ENCODE measurements at regions not wholly inside any gene's neighbourhood (a gene's known extent, or its start where the extent isn't known, plus 50 kb on each side); places are given as distances from the start of the nearest gene placed in this dataset.

DNA sequence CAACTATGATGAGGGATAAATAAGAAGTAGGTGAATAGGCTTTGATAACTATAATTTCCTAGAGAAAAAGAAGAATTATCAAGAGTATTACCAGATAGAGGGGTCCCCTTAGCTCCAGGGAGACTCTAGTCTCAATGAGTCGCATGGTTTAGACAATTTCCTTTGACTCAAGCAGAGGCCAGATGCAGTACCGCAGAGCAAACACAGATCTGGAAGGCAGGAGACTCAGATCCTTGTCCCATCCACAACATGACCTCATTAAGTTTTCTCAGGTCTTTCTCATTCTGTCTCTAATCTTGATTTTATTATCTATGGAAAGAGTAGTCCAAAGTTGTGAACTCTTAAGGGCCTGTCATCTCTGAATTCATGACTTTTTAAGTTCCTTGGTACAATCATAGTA, 987.9 kb downstream of the NTRK3 start:
- Histone ChIP-seq H4K20me1 (replicated peaks; ENCODE audit: insufficient read depth) (no peaks in the 10 kb centered on the region), H3K27ac (ENCODE audit: low read depth) (no peak overlapping the region), H3K27me3 (ENCODE audit: insufficient read depth) (no peaks in the 10 kb centered on the region), H2AFZ (no peak overlapping the region), H3K4me2 (no peak overlapping the region), H3K4me1 (ENCODE audit: insufficient read depth) (peaks cover 16% of the 10 kb centered on the region; the same call in 1 of the 2 replicates), H3K36me3 (ENCODE audit: insufficient read depth) (no peaks in the 10 kb centered on the region), H3F3A (replicated peaks; ENCODE audit: low read depth) (no peaks in the 10 kb centered on the region), H3K4me3 (no peak overlapping the region), H3K79me2 (replicated peaks; ENCODE audit: insufficient read depth) (no peaks in the 10 kb centered on the region), H3K9me2 (ENCODE audit: insufficient read depth) (0 out of 2 replicates have a peak, but pooled peaks cover 4% of the 10 kb centered on the region)
- H3K4me1 Mint-ChIP-seq: peaks cover 19% of the 10 kb centered on the region
- H3K36me3 Mint-ChIP-seq (ENCODE audit: low read depth): peaks cover 9% of the 10 kb centered on the region; the same call in 2 of the 3 replicates
- H3K27me3 Mint-ChIP-seq (ENCODE audit: insufficient read depth, low read depth, poor library complexity): peaks cover 1% of the 10 kb centered on the region
- no peak for ATAC-seq
- TF ChIP-seq, protein P1, sequence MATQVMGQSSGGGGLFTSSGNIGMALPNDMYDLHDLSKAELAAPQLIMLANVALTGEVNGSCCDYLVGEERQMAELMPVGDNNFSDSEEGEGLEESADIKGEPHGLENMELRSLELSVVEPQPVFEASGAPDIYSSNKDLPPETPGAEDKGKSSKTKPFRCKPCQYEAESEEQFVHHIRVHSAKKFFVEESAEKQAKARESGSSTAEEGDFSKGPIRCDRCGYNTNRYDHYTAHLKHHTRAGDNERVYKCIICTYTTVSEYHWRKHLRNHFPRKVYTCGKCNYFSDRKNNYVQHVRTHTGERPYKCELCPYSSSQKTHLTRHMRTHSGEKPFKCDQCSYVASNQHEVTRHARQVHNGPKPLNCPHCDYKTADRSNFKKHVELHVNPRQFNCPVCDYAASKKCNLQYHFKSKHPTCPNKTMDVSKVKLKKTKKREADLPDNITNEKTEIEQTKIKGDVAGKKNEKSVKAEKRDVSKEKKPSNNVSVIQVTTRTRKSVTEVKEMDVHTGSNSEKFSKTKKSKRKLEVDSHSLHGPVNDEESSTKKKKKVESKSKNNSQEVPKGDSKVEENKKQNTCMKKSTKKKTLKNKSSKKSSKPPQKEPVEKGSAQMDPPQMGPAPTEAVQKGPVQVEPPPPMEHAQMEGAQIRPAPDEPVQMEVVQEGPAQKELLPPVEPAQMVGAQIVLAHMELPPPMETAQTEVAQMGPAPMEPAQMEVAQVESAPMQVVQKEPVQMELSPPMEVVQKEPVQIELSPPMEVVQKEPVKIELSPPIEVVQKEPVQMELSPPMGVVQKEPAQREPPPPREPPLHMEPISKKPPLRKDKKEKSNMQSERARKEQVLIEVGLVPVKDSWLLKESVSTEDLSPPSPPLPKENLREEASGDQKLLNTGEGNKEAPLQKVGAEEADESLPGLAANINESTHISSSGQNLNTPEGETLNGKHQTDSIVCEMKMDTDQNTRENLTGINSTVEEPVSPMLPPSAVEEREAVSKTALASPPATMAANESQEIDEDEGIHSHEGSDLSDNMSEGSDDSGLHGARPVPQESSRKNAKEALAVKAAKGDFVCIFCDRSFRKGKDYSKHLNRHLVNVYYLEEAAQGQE (IDR thresholded peaks at IDR 0.05; ENCODE audit: unreplicated experiment): no peak
- TF ChIP-seq JUNB (IDR thresholded peaks at IDR 0.05; ENCODE audit: unreplicated experiment) (no peak), ZNF114 (CRISPR knock-in tag; IDR thresholded peaks at IDR 0.05) (no peak), NANOG (IDR thresholded peaks at IDR 0.05; ENCODE audit: borderline replicate concordance) (no peak), CREB1 (CRISPR knock-in tag; IDR thresholded peaks at IDR 0.05; ENCODE audit: low read depth) (no peak), POLR2AphosphoS5 (IDR thresholded peaks at IDR 0.05; ENCODE audit: low read depth) (no peak), EZH2 (IDR thresholded peaks at IDR 0.05; ENCODE audit: low read depth, unreplicated experiment) (no peak), EZH2phosphoT487 (IDR thresholded peaks at IDR 0.05; ENCODE audit: unreplicated experiment) (no peak), STAT1 (IDR thresholded peaks at IDR 0.05; ENCODE audit: unreplicated experiment) (no peak)
- TF ChIP-seq, protein P2, sequence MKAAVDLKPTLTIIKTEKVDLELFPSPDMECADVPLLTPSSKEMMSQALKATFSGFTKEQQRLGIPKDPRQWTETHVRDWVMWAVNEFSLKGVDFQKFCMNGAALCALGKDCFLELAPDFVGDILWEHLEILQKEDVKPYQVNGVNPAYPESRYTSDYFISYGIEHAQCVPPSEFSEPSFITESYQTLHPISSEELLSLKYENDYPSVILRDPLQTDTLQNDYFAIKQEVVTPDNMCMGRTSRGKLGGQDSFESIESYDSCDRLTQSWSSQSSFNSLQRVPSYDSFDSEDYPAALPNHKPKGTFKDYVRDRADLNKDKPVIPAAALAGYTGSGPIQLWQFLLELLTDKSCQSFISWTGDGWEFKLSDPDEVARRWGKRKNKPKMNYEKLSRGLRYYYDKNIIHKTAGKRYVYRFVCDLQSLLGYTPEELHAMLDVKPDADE (IDR thresholded peaks at IDR 0.05): no peak
- TF ChIP-seq, protein P3, sequence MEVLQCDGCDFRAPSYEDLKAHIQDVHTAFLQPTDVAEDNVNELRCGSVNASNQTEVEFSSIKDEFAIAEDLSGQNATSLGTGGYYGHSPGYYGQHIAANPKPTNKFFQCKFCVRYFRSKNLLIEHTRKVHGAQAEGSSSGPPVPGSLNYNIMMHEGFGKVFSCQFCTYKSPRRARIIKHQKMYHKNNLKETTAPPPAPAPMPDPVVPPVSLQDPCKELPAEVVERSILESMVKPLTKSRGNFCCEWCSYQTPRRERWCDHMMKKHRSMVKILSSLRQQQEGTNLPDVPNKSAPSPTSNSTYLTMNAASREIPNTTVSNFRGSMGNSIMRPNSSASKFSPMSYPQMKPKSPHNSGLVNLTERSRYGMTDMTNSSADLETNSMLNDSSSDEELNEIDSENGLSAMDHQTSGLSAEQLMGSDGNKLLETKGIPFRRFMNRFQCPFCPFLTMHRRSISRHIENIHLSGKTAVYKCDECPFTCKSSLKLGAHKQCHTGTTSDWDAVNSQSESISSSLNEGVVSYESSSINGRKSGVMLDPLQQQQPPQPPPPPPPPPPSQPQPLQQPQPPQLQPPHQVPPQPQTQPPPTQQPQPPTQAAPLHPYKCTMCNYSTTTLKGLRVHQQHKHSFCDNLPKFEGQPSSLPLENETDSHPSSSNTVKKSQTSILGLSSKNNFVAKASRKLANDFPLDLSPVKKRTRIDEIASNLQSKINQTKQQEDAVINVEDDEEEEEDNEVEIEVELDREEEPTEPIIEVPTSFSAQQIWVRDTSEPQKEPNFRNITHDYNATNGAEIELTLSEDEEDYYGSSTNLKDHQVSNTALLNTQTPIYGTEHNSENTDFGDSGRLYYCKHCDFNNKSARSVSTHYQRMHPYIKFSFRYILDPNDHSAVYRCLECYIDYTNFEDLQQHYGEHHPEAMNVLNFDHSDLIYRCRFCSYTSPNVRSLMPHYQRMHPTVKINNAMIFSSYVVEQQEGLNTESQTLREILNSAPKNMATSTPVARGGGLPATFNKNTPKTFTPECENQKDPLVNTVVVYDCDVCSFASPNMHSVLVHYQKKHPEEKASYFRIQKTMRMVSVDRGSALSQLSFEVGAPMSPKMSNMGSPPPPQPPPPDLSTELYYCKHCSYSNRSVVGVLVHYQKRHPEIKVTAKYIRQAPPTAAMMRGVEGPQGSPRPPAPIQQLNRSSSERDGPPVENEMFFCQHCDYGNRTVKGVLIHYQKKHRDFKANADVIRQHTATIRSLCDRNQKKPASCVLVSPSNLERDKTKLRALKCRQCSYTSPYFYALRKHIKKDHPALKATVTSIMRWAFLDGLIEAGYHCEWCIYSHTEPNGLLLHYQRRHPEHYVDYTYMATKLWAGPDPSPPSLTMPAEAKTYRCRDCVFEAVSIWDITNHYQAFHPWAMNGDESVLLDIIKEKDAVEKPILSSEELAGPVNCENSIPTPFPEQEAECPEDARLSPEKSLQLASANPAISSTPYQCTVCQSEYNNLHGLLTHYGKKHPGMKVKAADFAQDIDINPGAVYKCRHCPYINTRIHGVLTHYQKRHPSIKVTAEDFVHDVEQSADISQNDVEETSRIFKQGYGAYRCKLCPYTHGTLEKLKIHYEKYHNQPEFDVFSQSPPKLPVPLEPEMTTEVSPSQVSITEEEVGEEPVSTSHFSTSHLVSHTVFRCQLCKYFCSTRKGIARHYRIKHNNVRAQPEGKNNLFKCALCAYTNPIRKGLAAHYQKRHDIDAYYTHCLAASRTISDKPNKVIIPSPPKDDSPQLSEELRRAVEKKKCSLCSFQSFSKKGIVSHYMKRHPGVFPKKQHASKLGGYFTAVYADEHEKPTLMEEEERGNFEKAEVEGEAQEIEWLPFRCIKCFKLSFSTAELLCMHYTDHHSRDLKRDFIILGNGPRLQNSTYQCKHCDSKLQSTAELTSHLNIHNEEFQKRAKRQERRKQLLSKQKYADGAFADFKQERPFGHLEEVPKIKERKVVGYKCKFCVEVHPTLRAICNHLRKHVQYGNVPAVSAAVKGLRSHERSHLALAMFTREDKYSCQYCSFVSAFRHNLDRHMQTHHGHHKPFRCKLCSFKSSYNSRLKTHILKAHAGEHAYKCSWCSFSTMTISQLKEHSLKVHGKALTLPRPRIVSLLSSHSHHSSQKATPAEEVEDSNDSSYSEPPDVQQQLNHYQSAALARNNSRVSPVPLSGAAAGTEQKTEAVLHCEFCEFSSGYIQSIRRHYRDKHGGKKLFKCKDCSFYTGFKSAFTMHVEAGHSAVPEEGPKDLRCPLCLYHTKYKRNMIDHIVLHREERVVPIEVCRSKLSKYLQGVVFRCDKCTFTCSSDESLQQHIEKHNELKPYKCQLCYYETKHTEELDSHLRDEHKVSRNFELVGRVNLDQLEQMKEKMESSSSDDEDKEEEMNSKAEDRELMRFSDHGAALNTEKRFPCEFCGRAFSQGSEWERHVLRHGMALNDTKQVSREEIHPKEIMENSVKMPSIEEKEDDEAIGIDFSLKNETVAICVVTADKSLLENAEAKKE (CRISPR knock-in tag; IDR thresholded peaks at IDR 0.05): no peak
- TF ChIP-seq, protein P4, sequence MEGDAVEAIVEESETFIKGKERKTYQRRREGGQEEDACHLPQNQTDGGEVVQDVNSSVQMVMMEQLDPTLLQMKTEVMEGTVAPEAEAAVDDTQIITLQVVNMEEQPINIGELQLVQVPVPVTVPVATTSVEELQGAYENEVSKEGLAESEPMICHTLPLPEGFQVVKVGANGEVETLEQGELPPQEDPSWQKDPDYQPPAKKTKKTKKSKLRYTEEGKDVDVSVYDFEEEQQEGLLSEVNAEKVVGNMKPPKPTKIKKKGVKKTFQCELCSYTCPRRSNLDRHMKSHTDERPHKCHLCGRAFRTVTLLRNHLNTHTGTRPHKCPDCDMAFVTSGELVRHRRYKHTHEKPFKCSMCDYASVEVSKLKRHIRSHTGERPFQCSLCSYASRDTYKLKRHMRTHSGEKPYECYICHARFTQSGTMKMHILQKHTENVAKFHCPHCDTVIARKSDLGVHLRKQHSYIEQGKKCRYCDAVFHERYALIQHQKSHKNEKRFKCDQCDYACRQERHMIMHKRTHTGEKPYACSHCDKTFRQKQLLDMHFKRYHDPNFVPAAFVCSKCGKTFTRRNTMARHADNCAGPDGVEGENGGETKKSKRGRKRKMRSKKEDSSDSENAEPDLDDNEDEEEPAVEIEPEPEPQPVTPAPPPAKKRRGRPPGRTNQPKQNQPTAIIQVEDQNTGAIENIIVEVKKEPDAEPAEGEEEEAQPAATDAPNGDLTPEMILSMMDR (conservative IDR thresholded peaks at IDR 0.05; ENCODE audit: low read depth in 2 of 2): no peak
- no peak overlapping the region for H3K27ac Mint-ChIP-seq
- H3K9me3 Mint-ChIP-seq: peaks cover 12% of the 10 kb centered on the region
- DNase-seq (ENCODE audit: low spot score): no peak
- no peak overlapping the region for H3K4me3 Mint-ChIP-seq
